HG02571 (cell line): ENCODE measurements at regions not wholly inside any gene's neighbourhood (a gene's known extent, or its start where the extent isn't known, plus 50 kb on each side); places are given as distances from the start of the nearest gene placed in this dataset.
"Not testable (repeated sequence)": the region's sequence is repeated elsewhere in the genome, so short reads cannot be mapped to it uniquely, and the experiment has no call there.

ENCODE experiments used
- ATAC-seq: cut with Tn5 transposase; IDR thresholded peaks from one replicate; pipeline ENCODE4 v1.9.1; 2021; ENCODE audit warnings: mild to moderate bottlenecking, moderate library complexity; ENCODE audit not compliant: unreplicated experiment

DNA sequence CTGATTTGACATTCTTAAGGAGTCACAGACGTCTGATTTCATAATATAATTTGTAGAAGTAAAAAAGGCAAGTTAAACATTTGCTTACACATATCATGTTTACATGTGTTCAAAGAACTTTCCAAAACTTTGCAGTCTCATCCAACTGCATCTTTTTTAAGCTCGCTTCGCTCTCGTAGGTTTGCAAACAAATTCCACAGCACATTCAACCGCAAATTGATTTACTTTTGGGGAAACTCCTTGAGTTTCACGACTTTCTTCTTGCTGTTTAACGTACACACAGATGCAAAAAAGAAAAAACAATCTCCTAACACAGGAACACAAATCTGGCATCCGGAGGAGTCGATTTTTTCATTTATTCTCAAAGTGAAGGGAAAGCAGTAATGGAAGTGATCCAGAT is 1149.5 kb downstream of the VRK1 start:
- no peak for ATAC-seq

DNA sequence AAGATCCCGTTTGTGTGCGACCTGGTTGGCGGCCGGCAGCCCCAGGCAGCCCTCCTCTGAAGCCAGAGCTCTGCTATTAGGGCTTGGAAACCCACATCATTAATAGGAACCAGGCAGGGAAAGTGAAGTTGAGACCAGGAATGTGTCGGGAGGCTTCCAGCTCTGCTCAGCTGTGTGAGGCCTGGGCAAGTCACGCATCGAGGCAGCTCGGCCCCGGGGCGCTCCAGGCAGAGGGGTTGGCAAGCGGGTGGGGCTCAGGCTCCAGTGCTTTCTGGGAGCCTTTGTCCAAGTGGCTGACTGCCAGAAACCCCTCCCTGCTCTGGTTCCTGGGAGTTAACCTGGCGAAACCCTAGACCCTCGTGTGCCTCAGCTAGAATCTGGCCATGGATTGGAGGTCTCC is 1151.7 kb downstream of the VRK1 start:
- no peak for ATAC-seq

DNA sequence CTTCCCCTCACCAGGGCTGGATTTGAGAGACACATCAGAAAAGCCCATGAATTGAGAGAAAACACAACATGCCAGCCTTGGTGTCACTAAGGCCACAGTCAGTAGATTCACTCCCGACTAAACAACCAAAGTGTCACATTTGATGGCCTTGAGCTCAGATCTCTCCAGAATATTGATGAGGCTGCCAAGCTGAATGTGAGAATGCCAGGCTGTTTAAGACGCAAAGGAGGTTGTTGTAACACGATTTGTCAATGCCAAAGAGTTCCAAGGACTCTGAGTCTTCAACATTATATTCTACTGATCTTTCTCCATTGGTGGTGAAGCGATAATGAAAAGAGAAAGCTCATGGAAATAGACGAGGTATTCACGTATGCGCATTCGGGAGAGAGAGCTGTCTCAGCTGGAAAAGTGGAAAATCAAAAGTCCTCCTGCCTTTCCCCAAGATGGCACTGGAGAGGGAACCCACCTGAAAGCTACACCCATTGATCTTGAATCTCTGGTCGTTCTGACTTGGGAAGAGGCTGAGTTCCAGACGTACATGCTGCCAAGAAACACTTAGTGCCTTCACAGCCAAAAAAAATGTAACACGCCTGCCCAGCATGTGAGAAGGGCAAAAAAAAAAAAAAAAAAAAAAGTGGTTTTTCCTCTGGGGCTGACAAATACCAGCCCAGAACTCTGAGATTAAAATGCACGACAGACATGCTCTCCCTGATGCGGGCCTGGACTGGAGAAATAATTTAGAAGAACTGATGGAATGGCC is 1159.6 kb downstream of the VRK1 start:
- ATAC-seq, result no peak

DNA sequence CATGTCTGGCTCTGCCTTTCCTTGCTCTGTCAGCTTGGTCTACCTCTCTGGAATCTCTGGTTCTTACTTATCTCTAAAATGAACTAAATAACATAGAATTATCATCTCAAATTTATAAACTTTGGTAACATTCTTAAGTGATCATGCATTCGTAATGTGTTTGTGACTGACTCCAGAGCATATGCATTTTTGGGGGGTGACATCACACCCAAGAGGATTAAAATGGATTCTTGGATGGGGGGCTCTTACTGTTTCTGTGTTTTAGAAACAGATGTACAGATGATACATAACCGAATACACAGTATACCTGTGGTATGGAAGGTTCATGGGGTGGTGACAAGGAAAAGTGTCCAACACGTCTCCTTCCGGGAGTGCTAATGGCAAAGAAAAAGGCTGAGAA is 1162.1 kb downstream of the VRK1 start:
- ATAC-seq, result no peak

DNA sequence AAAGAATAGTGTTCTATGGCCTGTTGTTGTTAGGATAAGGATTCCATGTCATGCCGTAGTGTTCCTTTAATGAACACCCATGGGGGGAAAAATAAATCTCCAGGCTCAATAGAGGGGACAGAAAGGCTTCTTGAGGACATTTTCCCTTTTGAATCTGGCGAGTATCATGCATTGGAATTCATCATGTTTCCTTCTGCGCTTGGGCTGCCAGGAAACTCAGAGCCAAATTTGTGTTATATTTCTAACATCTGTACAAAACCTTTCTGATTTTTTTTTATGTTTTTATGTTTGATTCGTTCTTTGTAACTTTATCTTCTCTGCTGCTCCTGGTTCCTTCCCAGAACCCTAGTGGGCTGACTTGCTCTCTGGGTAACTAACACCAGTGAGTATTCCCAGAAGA is 1163.3 kb downstream of the VRK1 start:
- no peak for ATAC-seq

DNA sequence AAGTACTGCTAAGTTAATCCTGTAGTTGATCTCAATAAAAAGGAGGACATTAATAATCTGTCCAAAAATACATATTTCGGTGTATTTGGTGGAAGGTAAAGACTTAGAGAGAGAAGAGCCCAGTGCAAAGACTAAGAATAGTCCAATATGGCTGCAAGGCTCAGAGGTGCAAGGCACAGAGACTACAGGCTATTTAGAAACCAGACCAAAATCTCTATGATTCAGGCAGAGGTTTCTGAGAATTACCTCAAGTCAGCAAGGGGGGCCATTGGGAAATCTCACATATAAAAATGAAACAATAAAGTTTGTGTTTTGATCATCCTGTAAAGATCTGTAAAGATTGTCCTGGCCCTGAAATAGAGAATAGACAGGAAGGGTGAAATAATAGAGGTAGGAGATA is 1173.0 kb downstream of the VRK1 start:
- ATAC-seq, result no peak

DNA sequence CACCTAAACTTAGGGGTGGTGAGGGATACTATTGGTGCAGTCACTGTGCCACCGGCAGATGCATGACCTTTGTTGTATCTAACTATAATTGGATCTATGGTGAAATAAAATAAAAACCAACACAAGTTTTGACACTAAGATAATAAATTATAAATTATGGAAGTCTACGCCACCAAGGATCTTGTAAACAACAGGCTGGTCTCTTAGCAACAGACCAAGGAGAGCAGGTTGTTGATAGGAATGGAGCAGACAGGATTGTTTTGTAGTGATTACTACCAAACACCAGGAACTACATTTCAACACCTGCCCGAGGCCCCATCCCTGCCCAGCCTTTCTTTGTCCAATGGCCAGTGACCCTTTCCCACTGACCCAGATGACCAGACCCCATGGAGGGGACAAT is 1178.0 kb downstream of the VRK1 start:
- no peak for ATAC-seq

DNA sequence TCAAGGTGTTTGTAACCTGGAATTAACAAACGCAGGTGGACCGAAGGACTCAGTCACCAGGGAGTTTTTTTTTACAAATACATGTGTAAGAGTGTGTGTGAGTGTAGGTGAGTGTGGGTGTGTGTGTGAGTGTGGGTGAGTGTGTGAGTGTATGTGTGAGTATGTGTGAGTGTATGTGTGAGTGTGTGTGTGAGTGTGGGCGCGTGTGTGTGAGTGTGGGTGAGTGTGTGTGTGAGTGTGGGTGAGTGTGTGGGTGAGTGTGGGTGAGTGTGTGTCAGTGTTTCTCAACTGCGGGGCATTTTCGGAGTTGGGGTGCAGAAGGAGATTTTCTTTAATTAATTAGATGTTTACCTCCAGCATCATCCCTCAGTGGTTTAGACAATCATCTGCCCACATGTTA is 1178.8 kb downstream of the VRK1 start:
- no peak for ATAC-seq

DNA sequence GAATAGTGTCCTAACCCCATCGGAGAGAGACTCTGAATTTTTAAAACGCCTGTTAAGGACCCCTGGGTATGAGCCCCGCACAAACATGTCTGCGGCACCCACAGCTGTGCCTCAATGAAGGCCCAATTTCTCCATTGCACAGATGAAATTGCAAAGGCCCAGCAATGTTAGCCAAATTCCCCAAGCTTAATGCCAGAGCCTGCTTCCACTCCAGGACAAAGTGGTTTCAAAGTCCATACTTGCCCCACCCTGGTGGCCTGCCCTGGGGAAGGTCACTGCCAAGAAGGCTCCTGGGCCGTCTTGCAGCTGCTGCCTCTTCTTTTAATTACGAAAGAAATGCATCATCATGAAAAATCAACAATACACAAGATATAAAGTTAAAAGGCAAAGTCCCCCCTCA is 1179.7 kb downstream of the VRK1 start:
- ATAC-seq, result no peak

DNA sequence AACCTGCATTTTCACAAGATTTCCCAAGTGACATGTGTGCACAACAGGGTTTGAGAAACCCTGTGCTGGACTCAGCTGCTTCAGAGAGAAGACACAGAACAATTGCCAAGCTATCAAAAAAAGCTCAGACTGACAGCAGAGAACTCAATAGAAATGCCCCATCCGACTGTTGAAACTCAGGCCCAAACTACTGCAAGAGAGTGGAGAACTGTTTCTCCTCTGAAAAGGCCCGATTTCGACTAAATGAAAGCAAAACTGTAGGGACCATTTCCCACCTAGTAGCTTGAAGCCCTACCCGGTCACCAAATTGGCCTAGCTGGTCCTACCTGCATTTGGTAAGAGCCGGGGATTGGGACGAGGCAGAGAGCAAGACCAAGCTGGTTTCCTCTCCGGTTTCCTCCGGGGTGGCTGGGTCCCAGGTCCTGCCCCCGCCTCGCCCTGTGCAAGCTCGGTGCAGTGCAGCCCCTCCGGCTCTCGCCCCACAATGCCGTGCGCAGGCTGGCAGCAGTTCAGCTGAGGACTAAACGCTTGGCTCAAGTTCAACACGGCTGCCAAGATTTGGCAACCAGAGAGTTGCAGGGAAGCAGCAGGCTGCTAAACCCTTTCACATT is 1180.6 kb downstream of the VRK1 start:
- ATAC-seq, result no peak

DNA sequence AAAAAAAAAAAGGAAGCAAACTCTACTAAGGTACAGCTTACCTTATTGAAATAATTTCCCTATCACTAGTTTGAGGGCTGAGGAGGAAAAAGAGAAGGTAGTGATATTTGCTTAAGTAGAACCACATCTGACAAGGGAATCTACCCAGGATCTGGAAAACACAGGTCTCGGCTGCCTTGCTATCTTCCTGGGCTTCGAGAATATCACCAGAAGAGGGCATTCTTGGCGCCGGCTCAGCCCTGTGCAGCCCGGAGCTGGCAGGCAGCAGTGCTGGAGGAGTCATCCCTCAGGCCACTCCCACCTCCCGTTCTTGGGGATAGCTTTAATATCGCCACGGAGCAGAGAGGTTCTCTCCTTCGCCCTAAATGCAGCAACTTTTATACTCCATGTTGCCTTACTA is 1181.2 kb downstream of the VRK1 start:
- ATAC-seq, result no peak

DNA sequence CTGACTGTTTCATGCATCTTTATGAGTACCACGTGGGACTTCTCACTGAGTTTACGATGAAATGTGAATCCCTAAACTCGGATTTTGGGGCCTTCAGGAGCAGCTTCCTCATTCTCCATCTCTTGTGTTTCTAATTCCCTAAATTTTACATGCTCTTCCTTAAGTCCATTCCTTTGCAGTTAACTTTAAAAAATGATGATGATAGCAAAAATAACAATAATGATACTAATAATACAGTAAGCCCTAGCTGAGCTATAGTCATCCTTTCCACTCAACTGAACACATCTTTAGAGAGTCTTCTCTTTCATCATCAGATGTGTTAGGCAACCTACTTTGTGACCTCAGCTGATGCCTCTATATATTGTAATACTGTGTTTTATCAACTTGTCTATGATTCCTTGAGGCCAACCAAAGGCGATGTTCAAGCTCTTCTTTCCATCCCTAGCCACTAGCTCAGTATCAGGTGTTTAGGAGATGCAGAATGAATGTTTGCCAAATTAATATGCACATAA is 1196.4 kb downstream of the VRK1 start:
- ATAC-seq, result no peak

DNA sequence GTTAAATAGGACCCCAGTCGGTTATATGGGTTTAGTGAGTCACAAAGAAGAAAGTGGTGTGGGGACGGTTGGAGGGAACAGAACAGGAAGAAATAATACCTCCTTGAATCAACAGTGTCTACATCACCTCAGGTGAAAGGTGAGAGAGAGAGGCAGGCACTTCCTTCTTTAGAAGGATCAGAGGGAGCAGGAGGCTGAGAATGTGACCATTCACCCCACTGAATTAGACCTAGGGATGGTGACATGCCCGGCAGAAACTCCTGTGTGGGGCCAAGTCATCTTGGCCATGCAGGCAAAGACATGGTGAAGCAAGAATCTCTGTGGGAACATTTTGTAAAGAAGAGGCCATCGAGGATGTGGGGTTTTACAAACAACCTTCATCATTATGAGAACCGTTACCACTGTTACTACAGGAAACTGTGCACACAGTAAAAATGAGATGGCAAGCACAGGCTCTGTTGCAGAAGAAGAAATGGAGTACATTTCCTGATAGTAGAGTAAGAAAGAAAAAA is 1196.9 kb downstream of the VRK1 start:
- ATAC-seq, result no peak

DNA sequence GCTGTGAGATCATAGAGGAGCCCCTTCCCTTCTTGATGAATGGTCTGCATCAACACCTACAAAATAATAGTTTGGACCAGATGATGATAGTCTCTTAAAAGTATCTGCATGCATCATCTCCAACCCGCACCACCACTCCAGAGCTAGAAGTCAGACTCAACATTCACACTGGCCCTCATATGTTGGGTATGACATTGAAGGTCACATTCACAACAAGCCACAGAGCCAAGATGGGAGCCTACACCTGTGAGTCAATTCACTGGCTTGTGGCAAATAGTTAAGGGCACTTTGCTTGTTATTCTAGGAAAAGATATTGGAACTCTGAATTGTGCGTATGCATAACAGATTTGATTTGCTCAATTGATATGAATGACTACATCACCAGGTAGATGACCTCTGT is 1197.9 kb downstream of the VRK1 start:
- no peak for ATAC-seq

DNA sequence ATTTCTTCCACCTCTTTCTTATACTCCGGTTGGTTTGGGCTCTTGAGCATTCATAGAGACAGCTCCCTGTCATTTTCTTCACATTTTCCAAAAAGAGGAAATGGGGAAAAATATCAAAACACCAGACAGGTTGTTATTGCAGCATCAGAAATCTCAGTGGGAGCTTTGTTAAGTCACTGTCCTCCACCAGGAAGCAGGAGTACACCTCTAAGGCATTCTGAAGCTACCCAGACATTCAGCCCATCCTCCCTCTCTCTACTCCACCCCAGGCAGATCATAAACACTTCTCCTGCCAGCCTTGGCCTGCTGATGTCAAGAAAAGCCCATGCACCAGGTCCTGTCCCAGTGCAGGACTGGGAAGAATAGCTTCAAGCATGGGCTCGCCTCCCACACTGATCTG is 1198.3 kb downstream of the VRK1 start:
- ATAC-seq, result no peak

DNA sequence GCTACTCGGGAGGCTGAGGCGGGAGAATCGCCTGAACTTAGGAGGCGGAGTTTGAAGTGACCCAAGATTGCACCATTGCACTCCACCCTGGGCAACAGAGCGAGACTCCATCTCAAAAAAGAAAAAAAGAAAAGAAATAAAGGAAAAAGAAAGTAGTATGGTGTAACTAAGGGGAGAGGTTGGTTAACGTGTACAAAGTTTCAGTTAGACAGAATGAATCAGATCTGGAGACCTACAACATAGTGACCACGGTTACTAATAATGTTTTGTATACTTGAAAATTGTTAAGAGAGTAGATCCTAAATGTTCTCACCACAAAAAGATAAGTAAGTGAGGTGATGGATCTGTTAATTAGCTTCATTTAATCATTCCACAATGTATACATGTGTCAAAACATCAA is 1208.8 kb downstream of the VRK1 start:
- ATAC-seq, result no peak

DNA sequence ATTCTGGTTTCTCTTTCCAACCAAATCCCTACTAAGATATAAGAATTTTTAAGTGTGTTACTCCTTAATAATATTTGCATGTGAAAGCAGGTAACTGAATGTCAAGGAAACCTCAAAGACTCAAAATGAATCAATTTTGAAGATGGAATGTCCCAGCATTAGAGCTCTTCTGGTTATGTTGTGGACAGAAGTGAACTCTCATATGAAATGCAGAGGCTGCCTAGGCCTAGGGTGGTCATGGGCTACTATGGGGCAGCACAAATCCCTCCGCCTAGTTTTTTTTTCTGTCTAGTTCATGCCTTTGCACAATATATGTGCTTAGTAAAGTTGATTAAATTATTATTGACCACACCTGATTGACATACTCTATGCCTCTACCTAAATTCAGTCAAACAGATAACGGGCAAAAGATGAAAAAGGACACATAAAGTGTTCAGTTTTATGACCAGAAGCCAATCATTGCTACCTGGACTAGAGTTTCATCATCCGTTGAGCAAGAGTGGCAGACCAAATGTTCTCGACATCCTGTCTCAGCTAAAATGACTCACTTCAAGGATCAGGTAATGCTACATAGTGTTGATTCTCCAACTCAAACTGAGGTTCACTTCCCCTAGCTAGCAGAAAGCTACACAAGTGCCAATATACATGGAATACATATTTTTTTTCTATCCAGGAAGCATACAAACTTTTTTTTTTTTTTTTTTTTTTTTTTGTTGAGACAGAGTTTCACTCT is 1211.4 kb downstream of the VRK1 start:
- ATAC-seq, result no peak

DNA sequence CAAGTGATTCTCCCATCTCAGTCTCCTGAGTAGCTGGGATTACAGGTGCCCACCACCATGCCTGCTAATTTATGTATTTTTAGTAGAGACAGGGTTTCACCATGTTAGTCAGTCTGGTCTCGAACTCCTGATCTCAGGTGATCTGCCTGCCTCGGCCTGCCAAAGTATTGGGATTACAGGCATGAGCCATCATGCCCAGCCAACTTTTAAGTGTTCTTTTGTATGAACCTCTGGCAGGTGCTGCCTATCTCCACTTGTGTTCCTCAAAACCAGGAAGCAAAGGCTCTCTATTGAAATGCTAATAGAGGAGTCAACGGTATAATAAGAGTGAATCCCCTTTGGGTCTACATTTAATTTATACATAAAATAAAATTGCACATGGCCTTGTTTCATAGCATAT is 1212.0 kb downstream of the VRK1 start:
- not testable (repeated sequence) for ATAC-seq

DNA sequence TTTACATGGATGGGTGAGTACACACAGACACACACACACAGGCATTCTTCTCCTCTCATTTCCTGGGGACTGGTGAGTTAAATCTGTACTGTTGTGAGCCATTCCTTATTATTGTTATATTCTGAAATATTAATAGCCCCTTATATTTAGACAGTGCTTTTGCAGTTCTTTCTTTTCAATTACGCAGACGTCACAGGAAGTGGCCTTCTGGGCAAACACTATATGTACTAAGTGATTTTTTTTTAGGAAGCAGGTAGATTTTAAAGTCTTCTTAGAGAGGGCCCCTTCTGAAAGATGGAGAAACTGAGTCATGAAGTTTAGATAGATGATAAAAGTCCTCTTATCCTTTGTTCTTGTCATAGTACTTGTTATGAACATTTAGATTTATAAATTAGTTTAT is 1213.6 kb downstream of the VRK1 start:
- ATAC-seq, result no peak

DNA sequence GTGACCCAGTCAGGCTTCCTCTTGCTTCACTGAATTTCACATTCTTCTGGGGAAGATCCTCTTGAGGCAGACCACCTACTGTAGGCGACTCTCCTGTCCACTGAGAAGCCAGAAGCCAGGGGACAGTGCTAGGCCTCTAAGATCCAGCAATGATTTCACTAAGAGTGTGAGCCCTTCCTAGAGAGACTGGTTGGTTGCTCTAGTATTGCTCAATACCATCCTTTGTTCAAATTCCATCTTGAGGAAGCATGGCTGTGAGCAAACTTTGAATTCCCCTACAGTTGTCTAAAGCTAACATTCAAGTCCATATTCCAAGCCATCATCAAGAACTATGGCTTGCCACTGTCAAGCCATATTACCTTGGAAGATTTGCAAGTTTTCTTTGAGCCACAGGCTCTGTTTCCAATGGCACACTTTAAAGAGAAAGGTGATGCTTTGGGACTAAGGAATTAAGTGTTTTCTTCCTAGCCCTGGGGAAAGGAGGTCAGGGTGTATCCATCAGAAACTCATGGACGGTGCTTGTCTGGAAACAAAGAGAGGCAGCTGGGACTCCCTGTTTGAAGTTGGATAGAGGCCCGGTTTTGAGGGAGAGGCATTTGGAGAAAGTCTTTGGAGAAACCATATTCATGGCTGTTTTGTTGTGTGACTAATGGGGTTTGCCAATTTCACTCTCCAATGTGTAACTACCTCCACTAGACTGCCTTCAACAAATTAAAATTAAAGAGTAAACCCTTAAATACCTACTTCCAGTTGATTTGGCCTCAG is 1217.9 kb downstream of the VRK1 start:
- ATAC-seq, result no peak

DNA sequence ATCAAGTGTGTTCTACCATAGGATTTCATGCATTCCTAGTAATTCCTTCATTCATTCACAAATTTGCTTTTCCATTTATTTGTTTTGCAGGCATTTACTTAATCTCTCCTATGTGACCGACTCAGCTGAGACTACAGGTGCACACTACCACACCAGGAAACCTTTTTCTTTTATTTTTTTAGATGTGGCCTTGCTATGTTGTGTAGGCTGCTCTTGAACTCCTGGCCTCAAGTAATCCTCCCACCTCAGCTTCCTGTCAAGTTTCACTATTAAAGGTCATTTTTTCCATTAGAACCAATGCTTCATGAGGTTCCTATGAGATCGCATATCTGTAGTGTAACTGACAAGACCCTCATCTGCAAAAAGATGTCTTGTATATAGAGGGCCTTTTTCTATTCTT is 1218.7 kb downstream of the VRK1 start:
- ATAC-seq, result no peak
